Activated T-helper 1 cell treated with anti-CD3 and anti-CD28 coated beads, Interleukin-12 subunit alpha, Interleukin-12 subunit beta, Interleukin-2, Interleukin-4 antibody, amounts not matched to agents 30 ng/mL and 10 ng/mL and 1 ng/mL, durations not matched to agents 14 hours and 24 hours and 36 hours (primary cell): ENCODE measurements at regions not wholly inside any gene's neighbourhood (a gene's known extent, or its start where the extent isn't known, plus 50 kb on each side); places are given as distances from the start of the nearest gene placed in this dataset.

ENCODE experiments used
- DNase-seq: peaks from one replicate; pipeline ENCODE4 v3.0.0; 2021; ENCODE audit warnings: low spot score
- H3K27ac Mint-ChIP-seq: one replicate; pipeline ENCODE4 v1.8.0; 2021; ENCODE audit warnings: mild to moderate bottlenecking, mixed read lengths
- H3K27me3 Mint-ChIP-seq: one replicate; pipeline ENCODE4 v1.8.0; 2022; ENCODE audit warnings: mild to moderate bottlenecking, moderate library complexity, mixed read lengths; ENCODE audit not compliant: insufficient read depth
- H3K36me3 Mint-ChIP-seq: one replicate; pipeline ENCODE4 v1.8.0; 2021; ENCODE audit warnings: low read depth, mixed read lengths
- H3K4me1 Mint-ChIP-seq: one replicate; pipeline ENCODE4 v1.8.0; 2021; ENCODE audit warnings: low read depth, mixed read lengths
- H3K4me3 Mint-ChIP-seq: one replicate; pipeline ENCODE4 v1.8.0; 2021; ENCODE audit warnings: mild to moderate bottlenecking, moderate library complexity, mixed read lengths
- H3K9me3 Mint-ChIP-seq: one replicate; pipeline ENCODE4 v1.8.0; 2021; ENCODE audit warnings: mixed read lengths
- intact Hi-C: fragments of 100-400 bp; cut with micrococcal nuclease; formaldehyde crosslinking; loops from one replicate; pipeline ENCODE4 v1.15.1; 2024

DNA sequence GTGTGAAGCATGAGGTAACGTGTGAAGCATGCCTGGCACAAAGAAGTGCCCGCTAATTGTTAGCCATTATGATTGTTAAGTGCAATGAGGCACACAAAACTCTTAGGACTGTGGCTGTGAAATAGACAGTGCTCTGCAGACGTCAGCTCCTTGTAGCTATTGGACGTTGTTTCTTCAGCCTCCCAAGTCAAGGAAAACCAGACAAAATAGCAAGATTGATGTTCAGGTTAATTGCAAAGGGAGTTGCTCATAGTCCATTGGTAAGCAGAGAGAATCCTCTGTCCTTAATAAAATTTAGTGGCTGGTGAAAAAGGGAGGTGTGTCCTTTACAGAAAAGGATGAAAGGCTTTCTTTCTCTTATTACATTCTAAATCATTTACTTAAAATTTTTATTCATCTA, 54.6 kb upstream of the MBP start:
- Mint-ChIP-seq H3K36me3 (no peaks in the 10 kb centered on the region), H3K9me3 (peaks cover 7% of the 10 kb centered on the region), H3K4me1 (no peaks in the 10 kb centered on the region), H3K27me3 (peaks cover 5% of the 10 kb centered on the region), H3K4me3 (no peak overlapping the region), H3K27ac (no peak overlapping the region)
- no peak for DNase-seq
- intact Hi-C loops: no loop called here

- no peak overlapping the region for H3K4me3 Mint-ChIP-seq
- no peak for DNase-seq
- H3K4me1 Mint-ChIP-seq: no peaks in the 10 kb centered on the region
- H3K9me3 Mint-ChIP-seq: peaks cover 7% of the 10 kb centered on the region
- no peaks in the 10 kb centered on the region for H3K36me3 Mint-ChIP-seq
- intact Hi-C loops: no loop called here
- H3K27me3 Mint-ChIP-seq: peaks cover 16% of the 10 kb centered on the region
- H3K27ac Mint-ChIP-seq: no peak overlapping the region
These were observed 58.4 kb upstream of the GALR1 start for GRCh38 chr18:77191071-77191751.

DNA sequence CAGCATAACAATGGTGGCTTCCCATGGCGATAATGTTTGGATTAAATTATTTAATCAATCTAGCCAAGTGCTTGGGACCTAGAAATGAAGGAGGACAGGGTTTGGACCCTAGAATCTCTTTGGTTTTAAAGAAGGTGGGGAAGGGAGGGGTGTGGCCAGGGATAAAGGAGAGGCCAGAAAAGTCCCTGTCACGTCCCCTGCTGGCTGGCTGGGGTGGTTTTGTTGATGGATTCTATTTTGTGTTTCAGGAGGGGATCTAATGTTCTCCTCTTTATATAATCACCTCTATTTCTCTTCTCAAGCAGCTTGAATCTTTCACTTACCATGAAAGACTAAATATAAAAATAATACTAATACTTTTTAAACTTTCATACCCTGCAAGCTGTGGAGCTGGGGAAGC, 52.6 kb upstream of the GALR1 start:
- Mint-ChIP-seq H3K27ac (no peak overlapping the region), H3K4me1 (peaks cover 19% of the 10 kb centered on the region), H3K4me3 (no peak overlapping the region), H3K9me3 (no peaks in the 10 kb centered on the region), H3K36me3 (no peaks in the 10 kb centered on the region), H3K27me3 (peaks cover 18% of the 10 kb centered on the region)
- DNase-seq: no peak
- intact Hi-C loops: no loop called here

- Mint-ChIP-seq H3K27ac (no peak overlapping the region), H3K4me1 (peaks cover 19% of the 10 kb centered on the region), H3K36me3 (no peaks in the 10 kb centered on the region), H3K4me3 (no peak overlapping the region), H3K9me3 (no peaks in the 10 kb centered on the region), H3K27me3 (peaks cover 14% of the 10 kb centered on the region)
- intact Hi-C loops: no loop called here
- DNase-seq: no peak
These were observed 51.0 kb upstream of the GALR1 start for GRCh38 chr18:77198663-77199062.

GRCh38 chr18:77199707-77200106, 49.9 kb upstream of the GALR1 start:
- DNase-seq: no peak
- Mint-ChIP-seq H3K9me3 (no peaks in the 10 kb centered on the region), H3K4me3 (no peak overlapping the region), H3K36me3 (no peaks in the 10 kb centered on the region), H3K27ac (no peak overlapping the region), H3K27me3 (peaks cover 10% of the 10 kb centered on the region), H3K4me1 (peaks cover 19% of the 10 kb centered on the region)
- intact Hi-C loops: loop anchor here (10.0 kb wide), 1 partner anchor 375 kb away; the partner anchor contains the start of gene ZNF236
